Activated naive CD4-positive, alpha-beta T cell treated with anti-CD3 and anti-CD28 coated beads for 36 hours (primary cell): ENCODE measurements at regions not wholly inside any gene's neighbourhood (a gene's known extent, or its start where the extent isn't known, plus 50 kb on each side); places are given as distances from the start of the nearest gene placed in this dataset.

Experiments
- CTCF ChIA-PET: fragments of 350-600 bp; sonication (Branson Sonifier 250); formaldehyde crosslinking; loops from one replicate; lab custom pipeline; 2021; ENCODE audit warnings: antibody characterized with exemption; lab: Charles Lee
- DNase-seq: peaks from one replicate; pipeline ENCODE4 v3.0.0-alpha.2; 2020
- H3K27ac Mint-ChIP-seq: one replicate; pipeline ENCODE4 v1.8.0; 2021; ENCODE audit warnings: mild to moderate bottlenecking, mixed read lengths
- H3K27me3 Mint-ChIP-seq: one replicate; pipeline ENCODE4 v1.8.0; 2021; ENCODE audit warnings: low read depth, mixed read lengths
- H3K36me3 Mint-ChIP-seq: one replicate; pipeline ENCODE4 v1.8.0; 2021; ENCODE audit warnings: low read depth, mixed read lengths
- H3K4me1 Mint-ChIP-seq: one replicate; pipeline ENCODE4 v1.8.0; 2021; ENCODE audit warnings: low read depth, mixed read lengths
- H3K4me3 Mint-ChIP-seq: one replicate; pipeline ENCODE4 v1.8.0; 2021; ENCODE audit warnings: mild to moderate bottlenecking, moderate library complexity, mixed read lengths
- H3K9me3 Mint-ChIP-seq: one replicate; pipeline ENCODE4 v1.8.0; 2021; ENCODE audit warnings: mixed read lengths
- intact Hi-C: fragments of 100-400 bp; cut with micrococcal nuclease; formaldehyde crosslinking; loops from one replicate; pipeline ENCODE4 v1.15.1; 2023

DNA sequence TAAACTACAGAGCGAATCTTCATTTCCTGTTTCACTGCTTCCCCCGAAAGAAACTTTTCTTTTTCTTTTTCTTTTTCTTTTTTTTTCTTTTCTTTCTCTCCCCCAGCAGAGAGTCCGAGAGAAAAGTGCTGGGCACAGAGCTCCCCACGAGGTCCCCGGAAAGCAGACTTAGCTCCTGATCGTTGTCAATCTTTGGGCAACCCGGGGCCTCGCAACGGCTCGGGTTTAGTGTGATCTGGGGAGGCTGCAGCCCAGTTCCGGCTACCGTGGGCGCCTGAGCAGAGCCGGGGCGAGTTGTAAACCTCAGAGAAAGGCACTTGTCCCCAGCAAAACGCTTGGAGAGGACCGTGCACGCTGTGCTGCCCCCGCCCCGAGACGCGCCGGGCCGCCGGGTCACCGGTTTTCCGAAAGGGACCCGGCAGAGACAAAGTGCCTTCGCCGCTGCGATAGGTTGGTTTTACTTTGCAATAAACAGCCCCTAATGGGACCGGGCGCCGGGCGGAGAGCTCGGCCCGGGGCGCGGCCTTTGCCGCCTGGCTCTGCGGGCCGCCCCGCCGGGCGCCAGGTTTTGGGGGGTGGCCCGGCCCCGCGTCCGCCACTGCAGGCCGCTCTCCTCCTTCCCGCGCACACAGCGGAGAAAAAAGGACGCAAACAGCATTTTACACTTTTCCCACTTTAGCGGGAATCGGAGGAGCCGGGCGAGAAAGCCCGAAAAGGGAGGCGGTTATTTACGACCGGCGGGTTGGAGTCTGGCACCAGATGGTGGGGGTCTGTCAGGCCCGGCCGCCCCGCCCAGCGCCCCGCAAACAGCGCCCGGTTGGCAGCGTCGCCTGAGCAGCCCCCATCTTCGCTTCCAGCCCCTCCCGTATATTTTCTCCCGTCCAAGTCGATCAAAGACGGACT is 136.0 kb downstream of the INSIG2 start:
- DNase-seq, result peak; percentile 45
- peak overlapping the region; percentile 78 for H3K4me3 Mint-ChIP-seq
- peaks cover 64% of the 10 kb centered on the region for H3K27me3 Mint-ChIP-seq
- H3K9me3 Mint-ChIP-seq, result no peaks in the 10 kb centered on the region
- CTCF ChIA-PET, result interaction anchor here (0.7 to 3.9 kb wide), 4 partner anchors 16 to 632 kb away, joined by 3 to 24 read pairs (median 4); no protein-coding TSS in a partner anchor
- no peak overlapping the region for H3K27ac Mint-ChIP-seq
- H3K4me1 Mint-ChIP-seq, result peaks cover 12% of the 10 kb centered on the region
- no peaks in the 10 kb centered on the region for H3K36me3 Mint-ChIP-seq
- intact Hi-C loops, result loop anchor here (2.0 to 5.0 kb wide), 2 partner anchors 148 to 641 kb away; no protein-coding TSS in a partner anchor

DNA sequence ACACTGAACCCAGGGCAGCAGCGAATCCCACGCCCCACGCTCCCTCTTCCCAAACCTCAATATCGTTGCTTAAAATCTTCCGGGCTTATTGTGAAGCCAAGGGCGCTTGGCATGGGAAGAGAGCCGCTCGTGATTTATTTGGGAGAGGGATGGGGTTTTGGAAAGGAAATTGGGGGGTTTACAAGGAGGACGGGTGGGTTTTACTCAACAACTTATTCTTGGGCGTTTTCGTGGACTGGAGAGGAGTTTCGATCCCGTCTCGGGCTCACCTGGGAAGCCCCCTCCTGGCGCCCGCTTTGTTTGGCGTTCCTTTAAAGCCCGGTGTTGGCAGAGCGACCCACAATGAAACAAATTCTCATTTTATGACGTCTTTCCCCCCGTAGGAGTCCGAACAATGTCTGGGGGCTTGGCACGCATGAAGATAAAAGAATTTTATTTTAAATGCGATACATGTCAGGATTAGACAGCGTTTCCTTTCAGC is 135.3 kb downstream of the INSIG2 start:
- no peak for DNase-seq
- CTCF ChIA-PET, result interaction anchor here (0.7 to 3.9 kb wide), 5 partner anchors 16 to 633 kb away, joined by 3 to 24 read pairs (median 4); no protein-coding TSS in a partner anchor
- intact Hi-C loops, result loop anchor here (2.0 to 5.0 kb wide), 2 partner anchors 149 to 641 kb away; no protein-coding TSS in a partner anchor
- Mint-ChIP-seq H3K36me3 (no peaks in the 10 kb centered on the region), H3K4me3 (peak overlapping the region; percentile 78), H3K4me1 (peaks cover 12% of the 10 kb centered on the region), H3K27me3 (peaks cover 60% of the 10 kb centered on the region), H3K27ac (no peak overlapping the region), H3K9me3 (no peaks in the 10 kb centered on the region)

DNA sequence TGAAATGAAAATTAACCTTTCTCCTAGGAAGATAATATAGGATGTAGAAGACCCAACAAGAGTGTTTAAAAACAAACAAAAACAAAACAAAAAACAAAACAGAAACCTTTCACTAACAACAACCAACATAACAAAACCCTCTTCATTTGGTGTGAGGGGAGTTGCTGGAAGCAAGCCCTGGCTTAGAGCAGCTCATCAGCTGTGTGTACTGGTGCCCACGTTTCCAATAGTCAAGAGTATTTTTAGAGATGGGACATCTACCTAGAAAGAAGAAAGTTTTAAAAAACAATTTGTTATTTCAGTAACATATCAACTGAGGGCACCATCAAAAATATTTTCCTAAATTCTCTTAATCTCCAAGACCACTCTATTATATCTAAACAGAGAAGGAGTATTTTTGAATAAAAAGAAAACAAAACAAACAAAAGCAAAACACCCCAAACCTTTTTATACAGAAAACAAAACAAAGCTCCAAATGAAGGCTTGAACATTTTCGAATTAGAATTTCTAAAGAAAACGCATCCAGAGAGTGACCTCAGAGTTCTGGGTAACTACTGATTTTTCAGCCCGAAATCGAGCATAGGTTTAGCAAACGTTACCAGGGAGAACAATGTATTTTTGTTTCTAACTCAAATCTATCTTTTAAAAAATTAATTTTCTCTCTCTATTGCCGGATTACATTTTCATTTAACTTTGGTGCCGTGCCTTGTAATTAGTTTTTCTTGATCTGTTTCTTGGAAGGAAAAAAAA is 134.6 kb downstream of the INSIG2 start:
- Mint-ChIP-seq H3K4me1 (peaks cover 12% of the 10 kb centered on the region), H3K27me3 (peaks cover 55% of the 10 kb centered on the region), H3K4me3 (peak overlapping the region; percentile 78), H3K27ac (no peak overlapping the region), H3K36me3 (no peaks in the 10 kb centered on the region), H3K9me3 (no peaks in the 10 kb centered on the region)
- CTCF ChIA-PET, result interaction anchor here (0.7 to 3.9 kb wide), 9 partner anchors 8 to 633 kb away, joined by 3 to 24 read pairs (median 3); no protein-coding TSS in a partner anchor
- intact Hi-C loops, result loop anchor here (1.0 to 5.0 kb wide), 7 partner anchors 38 to 951 kb away; no protein-coding TSS in a partner anchor
- no peak for DNase-seq

DNA sequence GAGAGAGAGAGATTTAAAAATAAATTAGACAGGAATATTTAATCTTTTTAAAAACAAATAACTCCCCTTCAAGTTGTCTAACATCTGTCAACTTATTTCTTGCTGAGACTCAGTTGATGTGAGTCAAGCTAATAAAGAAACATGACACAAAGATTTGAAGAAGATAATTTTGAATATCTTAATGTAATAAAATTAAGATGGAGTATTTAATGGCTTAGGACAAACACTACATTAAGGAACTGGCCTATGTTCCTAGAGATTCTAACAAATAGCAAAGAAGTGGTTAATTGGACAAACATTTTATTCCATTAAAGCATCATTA is 134.0 kb downstream of the INSIG2 start:
- Mint-ChIP-seq H3K36me3 (no peaks in the 10 kb centered on the region), H3K27ac (no peak overlapping the region), H3K4me3 (no peak overlapping the region), H3K27me3 (peaks cover 58% of the 10 kb centered on the region), H3K4me1 (peaks cover 12% of the 10 kb centered on the region), H3K9me3 (no peaks in the 10 kb centered on the region)
- CTCF ChIA-PET, result interaction anchor here (0.7 to 3.9 kb wide), 9 partner anchors 9 to 634 kb away, joined by 3 to 24 read pairs (median 4); no protein-coding TSS in a partner anchor
- intact Hi-C loops, result loop anchor here (1.0 to 5.0 kb wide), 7 partner anchors 37 to 952 kb away; no protein-coding TSS in a partner anchor
- no peak for DNase-seq

DNA sequence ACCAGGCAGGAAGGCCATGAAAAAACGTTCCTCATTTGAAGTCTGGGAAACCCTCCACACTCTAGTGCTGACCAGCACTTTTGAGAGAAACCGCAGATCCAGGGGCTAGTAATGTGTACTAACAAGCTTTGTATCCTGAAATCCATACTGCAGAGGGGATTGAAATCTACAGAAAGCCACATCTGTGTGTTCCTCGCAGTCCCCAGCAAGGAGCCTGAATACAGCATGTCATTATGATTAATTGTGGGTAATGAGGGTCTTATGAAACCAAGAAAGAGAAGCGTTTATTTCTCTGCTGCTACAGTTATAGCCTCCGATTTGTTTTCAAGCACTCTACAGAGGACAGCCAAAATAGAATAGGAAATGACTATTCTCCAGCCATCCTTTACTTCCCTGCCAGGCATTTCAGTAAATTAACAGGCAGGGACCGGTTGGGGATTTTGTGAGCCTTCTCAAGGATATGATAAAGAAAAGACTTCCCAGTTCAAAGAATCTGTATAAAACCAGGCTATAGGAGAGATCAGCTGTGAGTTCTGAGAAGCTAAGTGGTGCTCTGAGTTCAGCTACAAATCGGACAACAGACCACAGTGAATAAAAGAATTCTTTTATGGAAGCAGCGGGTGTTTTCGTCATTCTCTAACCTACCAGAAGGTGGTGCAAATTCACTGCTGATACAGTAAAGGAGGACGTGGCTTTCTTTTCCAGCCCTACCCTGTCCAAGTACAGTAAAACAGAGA is 133.4 kb downstream of the INSIG2 start:
- H3K4me1 Mint-ChIP-seq, result peaks cover 12% of the 10 kb centered on the region
- no peak overlapping the region for H3K4me3 Mint-ChIP-seq
- H3K9me3 Mint-ChIP-seq, result no peaks in the 10 kb centered on the region
- no peaks in the 10 kb centered on the region for H3K36me3 Mint-ChIP-seq
- peak; percentile 56 for DNase-seq
- CTCF ChIA-PET, result interaction anchor here (0.7 to 3.9 kb wide), 12 partner anchors 10 to 1069 kb away, joined by 3 to 24 read pairs (median 4); no protein-coding TSS in a partner anchor
- intact Hi-C loops, result loop anchor here (1.0 to 5.0 kb wide), 7 partner anchors 36 to 953 kb away; no protein-coding TSS in a partner anchor
- peaks cover 56% of the 10 kb centered on the region for H3K27me3 Mint-ChIP-seq
- no peak overlapping the region for H3K27ac Mint-ChIP-seq

DNA sequence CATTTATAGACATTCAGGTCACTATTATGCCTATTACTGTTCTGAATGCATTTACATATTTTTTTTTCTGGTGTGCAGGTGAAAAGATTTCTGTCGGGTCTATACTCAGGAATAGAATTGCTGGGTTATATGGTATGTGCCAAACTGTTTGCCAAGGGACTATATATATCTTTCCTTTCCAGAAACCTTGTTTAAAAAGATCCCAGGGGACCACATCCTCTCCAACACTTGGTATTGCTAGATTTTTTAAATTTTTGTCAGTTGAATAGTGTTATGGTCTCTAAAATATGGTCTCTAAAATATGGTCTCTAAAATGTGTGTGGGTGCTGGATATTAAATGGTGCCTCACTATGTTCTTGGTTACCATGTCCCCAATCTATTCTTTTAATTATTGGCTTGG is 131.3 kb downstream of the INSIG2 start:
- CTCF ChIA-PET, result no interaction called here
- Mint-ChIP-seq H3K27me3 (peaks cover 48% of the 10 kb centered on the region), H3K9me3 (no peaks in the 10 kb centered on the region), H3K36me3 (no peaks in the 10 kb centered on the region), H3K4me3 (no peak overlapping the region), H3K27ac (no peak overlapping the region), H3K4me1 (peaks cover 12% of the 10 kb centered on the region)
- DNase-seq, result no peak
- intact Hi-C loops, result loop anchor here (5.0 kb wide), 1 partner anchor 153 kb away; no protein-coding TSS in a partner anchor

DNA sequence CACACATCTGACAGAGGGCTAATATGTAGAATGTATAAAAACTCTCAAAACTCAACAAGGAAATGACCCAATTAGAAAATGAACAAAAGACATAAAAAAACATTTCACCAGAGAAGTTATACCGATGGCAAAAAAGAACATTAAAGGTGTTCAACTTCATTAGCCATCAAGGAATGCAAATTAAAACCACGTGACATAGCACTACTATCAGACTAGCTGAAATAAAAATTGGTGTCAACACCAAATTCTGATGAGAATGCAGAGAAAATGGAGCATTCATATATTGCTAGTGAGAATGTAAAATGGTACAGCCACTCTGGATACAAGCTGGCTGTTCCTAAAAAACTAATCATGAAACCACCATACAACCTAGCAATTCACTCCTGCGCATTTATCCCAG is 128.0 kb downstream of the INSIG2 start:
- Mint-ChIP-seq H3K4me3 (no peak overlapping the region), H3K27ac (no peak overlapping the region), H3K4me1 (no peaks in the 10 kb centered on the region), H3K36me3 (no peaks in the 10 kb centered on the region), H3K27me3 (peaks cover 36% of the 10 kb centered on the region), H3K9me3 (no peaks in the 10 kb centered on the region)
- CTCF ChIA-PET, result interaction anchor here (0.6 to 1.6 kb wide), 3 partner anchors 21 to 639 kb away, joined by 3 to 5 read pairs (median 3); no protein-coding TSS in a partner anchor
- DNase-seq, result no peak
- intact Hi-C loops, result no loop called here

DNA sequence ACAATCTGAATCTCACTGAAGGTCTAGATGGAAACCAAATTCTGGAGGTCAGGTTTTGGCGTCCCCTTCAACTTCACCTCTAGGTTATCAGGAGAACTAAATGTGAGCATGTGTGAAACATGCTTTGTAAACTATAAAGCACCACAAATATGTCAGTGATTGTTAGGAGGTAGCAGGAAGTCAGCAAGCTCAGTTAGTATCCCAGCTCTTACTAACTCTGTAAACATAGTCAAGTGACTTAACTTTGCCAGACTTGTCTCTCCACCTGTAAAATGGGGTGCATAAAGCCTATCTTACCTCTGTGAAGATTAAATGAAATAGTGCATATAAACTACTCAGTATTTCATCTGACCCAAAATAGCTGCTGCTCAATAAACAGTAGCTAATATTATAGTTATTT is 121.5 kb downstream of the INSIG2 start:
- no peak for DNase-seq
- no peaks in the 10 kb centered on the region for H3K36me3 Mint-ChIP-seq
- H3K27ac Mint-ChIP-seq, result no peak overlapping the region
- peaks cover 28% of the 10 kb centered on the region for H3K27me3 Mint-ChIP-seq
- intact Hi-C loops, result no loop called here
- CTCF ChIA-PET, result interaction anchor here (1.2 kb wide), 1 partner anchor 163 kb away, joined by 6 read pairs; no protein-coding TSS in a partner anchor
- H3K4me3 Mint-ChIP-seq, result no peak overlapping the region
- no peaks in the 10 kb centered on the region for H3K4me1 Mint-ChIP-seq
- H3K9me3 Mint-ChIP-seq, result no peaks in the 10 kb centered on the region

DNA sequence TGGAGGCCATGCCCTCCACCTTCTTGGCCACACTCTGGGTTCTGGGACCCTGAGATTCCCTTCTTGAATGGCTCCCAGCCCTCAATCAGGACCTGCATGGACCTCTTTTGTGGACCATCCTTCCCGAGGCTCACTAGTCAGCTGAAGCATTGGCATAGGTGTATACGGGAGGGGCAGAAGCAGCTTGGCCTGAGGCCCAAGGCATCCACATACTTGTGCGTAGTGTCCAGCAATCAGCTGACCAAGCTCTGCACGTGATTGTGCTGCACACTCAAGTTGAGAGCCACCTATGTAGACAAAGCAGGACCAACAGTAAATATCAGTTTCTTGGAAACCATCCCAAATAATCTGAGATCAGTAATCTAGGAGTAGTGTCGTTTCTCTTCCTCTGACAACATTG is 119.6 kb downstream of the INSIG2 start:
- peaks cover 32% of the 10 kb centered on the region for H3K27me3 Mint-ChIP-seq
- peaks cover under 1% of the 10 kb centered on the region for H3K4me1 Mint-ChIP-seq
- H3K4me3 Mint-ChIP-seq, result no peak overlapping the region
- CTCF ChIA-PET, result interaction anchor here (0.7 to 1.0 kb wide), 2 partner anchors 16 to 160 kb away, joined by 3 read pairs; no protein-coding TSS in a partner anchor
- DNase-seq, result no peak
- H3K9me3 Mint-ChIP-seq, result no peaks in the 10 kb centered on the region
- intact Hi-C loops, result no loop called here
- no peak overlapping the region for H3K27ac Mint-ChIP-seq
- no peaks in the 10 kb centered on the region for H3K36me3 Mint-ChIP-seq

DNA sequence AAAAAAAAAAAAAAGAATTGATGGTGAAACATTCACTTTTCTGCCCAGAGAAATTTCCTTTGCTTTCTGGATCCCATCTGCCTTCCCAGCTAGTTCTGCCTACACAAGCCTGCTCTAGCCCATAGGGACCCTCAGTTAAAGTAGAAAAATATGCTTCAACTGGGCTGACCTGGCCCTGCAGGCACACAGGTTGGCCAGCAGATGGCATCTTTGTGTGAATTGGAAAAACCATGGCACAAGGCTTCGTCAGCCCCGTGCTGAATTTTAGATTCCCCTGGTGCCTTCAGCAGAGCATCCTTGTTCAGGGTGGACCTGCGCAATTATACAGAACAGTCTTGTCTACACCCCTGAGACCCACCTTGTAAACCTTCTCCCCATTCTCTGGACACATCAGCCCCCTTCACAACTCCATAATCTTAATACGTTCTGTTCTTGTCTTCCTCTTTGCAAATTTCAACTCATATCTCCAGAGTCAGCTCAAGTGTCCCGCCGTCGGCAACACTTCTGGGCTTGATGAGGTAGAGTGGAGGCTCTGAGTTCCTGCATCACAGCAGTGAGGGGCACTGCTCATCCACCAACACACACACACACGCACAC is 114.5 kb downstream of the INSIG2 start:
- Mint-ChIP-seq H3K9me3 (no peaks in the 10 kb centered on the region), H3K4me3 (peak overlapping the region; percentile 7), H3K4me1 (peaks cover 2% of the 10 kb centered on the region), H3K27me3 (peaks cover 19% of the 10 kb centered on the region), H3K27ac (no peak overlapping the region), H3K36me3 (no peaks in the 10 kb centered on the region)
- intact Hi-C loops, result loop anchor here (1.0 kb wide), 1 partner anchor 652 kb away; no protein-coding TSS in a partner anchor
- peak; percentile 74 for DNase-seq
- CTCF ChIA-PET, result interaction anchor here (0.6 to 1.6 kb wide), 7 partner anchors 8 to 170 kb away, joined by 3 to 7 read pairs (median 4); no protein-coding TSS in a partner anchor

DNA sequence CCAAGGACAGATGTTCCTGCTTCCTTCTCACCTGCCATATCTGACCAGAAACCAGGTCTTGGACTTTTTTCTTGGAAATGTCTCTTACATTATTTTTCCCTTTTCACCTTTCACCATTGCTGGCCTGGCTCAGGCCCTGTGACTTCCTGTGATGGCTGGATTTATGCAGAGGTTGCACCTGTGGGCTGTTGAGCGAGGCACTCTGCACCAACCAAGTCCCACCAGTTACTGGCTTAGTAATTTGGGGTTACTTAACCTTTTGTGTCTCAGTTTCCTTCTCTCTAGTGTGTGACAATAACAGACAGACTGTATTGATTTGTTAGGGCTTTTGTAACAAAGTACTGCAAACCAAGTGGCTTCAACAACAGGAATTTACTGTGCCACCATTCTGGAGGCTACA is 110.0 kb downstream of the INSIG2 start:
- Mint-ChIP-seq H3K36me3 (no peaks in the 10 kb centered on the region), H3K27me3 (peaks cover 3% of the 10 kb centered on the region), H3K4me3 (no peak overlapping the region), H3K27ac (no peak overlapping the region), H3K4me1 (peaks cover 2% of the 10 kb centered on the region), H3K9me3 (no peaks in the 10 kb centered on the region)
- CTCF ChIA-PET, result interaction anchor here (1.2 kb wide), 1 partner anchor 152 kb away, joined by 4 read pairs; no protein-coding TSS in a partner anchor
- DNase-seq, result no peak
- intact Hi-C loops, result no loop called here
